ENCODE measurements at regions not wholly inside any gene's neighbourhood (a gene's known extent, or its start where the extent isn't known, plus 50 kb on each side); places are given as distances from the start of the nearest gene placed in this dataset.

DNA sequence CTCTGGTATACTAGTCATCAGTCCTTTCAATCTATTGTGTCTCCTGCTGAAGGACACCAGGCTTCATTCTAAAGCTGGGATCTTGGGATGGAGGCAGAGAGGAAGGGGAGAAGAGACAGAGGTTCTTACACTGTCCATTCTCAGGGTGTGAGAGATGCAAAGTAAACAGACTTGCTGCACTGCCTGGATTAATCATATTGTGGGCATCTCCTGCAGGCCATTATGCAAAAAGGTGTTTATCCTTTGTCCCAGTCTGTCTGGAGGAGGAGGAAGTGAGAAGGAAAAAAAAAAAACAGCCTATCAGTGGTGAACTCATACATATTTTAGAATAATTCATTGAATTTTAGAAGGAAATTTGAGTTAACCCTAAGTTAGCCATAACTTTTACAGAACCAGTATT is 92.9 kb upstream of the TNPO1 start:
- no peak overlapping the region for H3K27ac ChIP-seq (ENCODE audit: low read length, poor library complexity, severe bottlenecking)
- H3K9ac ChIP-seq (ENCODE audit: low read length): no peak overlapping the region
- H3K4me3 ChIP-seq (ENCODE audit: insufficient read depth in 1 of 2, low read depth in 1 of 2, low read length in 2 of 2): no peak overlapping the region
- H2AK5ac ChIP-seq (ENCODE audit: low read length, severe bottlenecking): no peak overlapping the region
- H3K4ac ChIP-seq (ENCODE audit: low read depth in 1 of 2, low read length in 2 of 2): no peak overlapping the region
- no peak overlapping the region for H2BK15ac ChIP-seq (ENCODE audit: low read depth, poor library complexity, severe bottlenecking)
- H2AFZ ChIP-seq (ENCODE audit: low read depth, low read length): no peak overlapping the region
- H2BK5ac ChIP-seq (ENCODE audit: low read depth, low read length, poor library complexity, severe bottlenecking): no peak overlapping the region
- H4K8ac ChIP-seq (ENCODE audit: low read length): no peak overlapping the region
- H3K23ac ChIP-seq (ENCODE audit: low read length in 2 of 2): no peak overlapping the region
- no peak for DNase-seq
- no peak overlapping the region for H3K14ac ChIP-seq (ENCODE audit: low read length in 2 of 2)
- H3K27me3 ChIP-seq (ENCODE audit: control insufficient read depth in 1 of 2, insufficient read depth in 1 of 2, low read length in 2 of 2): peaks cover 0 to 18% of the 10 kb centered on the region in 2 experiments
- H3K9me3 ChIP-seq (ENCODE audit: control insufficient read depth, low read length): no peaks in the 10 kb centered on the region
- H4K91ac ChIP-seq (ENCODE audit: low read length): no peak overlapping the region
- no peak overlapping the region for H3K4me2 ChIP-seq (ENCODE audit: low read length, poor library complexity, severe bottlenecking)
- no peaks in the 10 kb centered on the region for H3K36me3 ChIP-seq (ENCODE audit: control insufficient read depth in 1 of 2, insufficient read depth in 2 of 2, low read depth in 1 of 2, low read length in 2 of 2)
- H2BK12ac ChIP-seq (ENCODE audit: low read length in 2 of 2): no peak overlapping the region
- no peak overlapping the region for H2BK120ac ChIP-seq (ENCODE audit: low read depth, low read length)
- no peaks in the 10 kb centered on the region for H3K4me1 ChIP-seq (ENCODE audit: control insufficient read depth, insufficient read depth, low read depth, low read length)
- no peaks in the 10 kb centered on the region for H3K79me1 ChIP-seq (replicated peaks; ENCODE audit: low read length, poor library complexity, severe bottlenecking)
- no peak overlapping the region for H3K18ac ChIP-seq (ENCODE audit: low read depth in 1 of 2, low read length in 2 of 2)

DNA sequence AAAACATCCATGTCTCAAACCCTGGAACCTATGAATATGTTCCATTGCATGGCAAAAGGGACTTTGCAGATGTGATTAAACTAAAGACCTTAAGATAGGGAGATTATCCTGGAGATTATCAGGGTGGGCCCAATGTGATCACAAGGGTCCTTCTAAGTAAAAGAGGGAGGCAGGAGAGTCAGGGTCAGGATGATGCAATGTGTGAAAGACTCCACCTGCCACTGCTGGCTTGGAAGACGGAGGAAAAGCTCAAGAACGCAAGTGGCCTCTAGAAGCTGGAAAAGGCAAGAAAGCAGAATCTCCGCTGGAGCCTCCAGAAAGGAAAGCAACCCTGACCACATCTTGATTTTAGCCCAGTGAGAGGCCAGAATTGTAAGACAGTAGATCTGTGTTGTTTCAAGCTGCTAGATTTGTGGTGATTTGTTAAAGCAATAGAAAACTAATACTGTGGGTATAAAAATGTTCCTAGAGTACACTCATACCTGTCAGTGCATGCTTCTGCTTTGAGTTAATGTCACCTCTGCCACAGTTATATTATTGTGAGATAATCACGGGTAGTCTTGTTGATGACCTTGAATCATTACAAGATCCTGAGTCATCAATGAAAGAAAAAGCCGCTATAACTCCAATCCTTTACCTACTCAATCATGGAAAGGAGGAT is 93.5 kb upstream of the TNPO1 start:
- Histone ChIP-seq H2AFZ (ENCODE audit: low read depth, low read length) (no peak overlapping the region), H3K36me3 (ENCODE audit: control insufficient read depth in 1 of 2, insufficient read depth in 2 of 2, low read depth in 1 of 2, low read length in 2 of 2) (no peaks in the 10 kb centered on the region), H3K9ac (ENCODE audit: low read length) (no peak overlapping the region), H2AK5ac (ENCODE audit: low read length, severe bottlenecking) (no peak overlapping the region), H3K4me1 (ENCODE audit: control insufficient read depth, insufficient read depth, low read depth, low read length) (no peaks in the 10 kb centered on the region), H2BK120ac (ENCODE audit: low read depth, low read length) (no peak overlapping the region), H3K18ac (ENCODE audit: low read depth in 1 of 2, low read length in 2 of 2) (no peak overlapping the region), H3K27me3 (ENCODE audit: control insufficient read depth in 1 of 2, insufficient read depth in 1 of 2, low read length in 2 of 2) (peaks cover 0 to 18% of the 10 kb centered on the region in 2 experiments), H3K79me1 (replicated peaks; ENCODE audit: low read length, poor library complexity, severe bottlenecking) (no peaks in the 10 kb centered on the region), H3K4me2 (ENCODE audit: low read length, poor library complexity, severe bottlenecking) (no peak overlapping the region), H3K14ac (ENCODE audit: low read length in 2 of 2) (no peak overlapping the region), H4K8ac (ENCODE audit: low read length) (no peak overlapping the region), H3K4me3 (ENCODE audit: insufficient read depth in 1 of 2, low read depth in 1 of 2, low read length in 2 of 2) (no peak overlapping the region), H3K4ac (ENCODE audit: low read depth in 1 of 2, low read length in 2 of 2) (no peak overlapping the region), H2BK5ac (ENCODE audit: low read depth, low read length, poor library complexity, severe bottlenecking) (no peak overlapping the region), H4K91ac (ENCODE audit: low read length) (no peak overlapping the region), H3K9me3 (ENCODE audit: control insufficient read depth, low read length) (no peaks in the 10 kb centered on the region), H3K23ac (ENCODE audit: low read length in 2 of 2) (no peak overlapping the region), H3K27ac (ENCODE audit: low read length, poor library complexity, severe bottlenecking) (no peak overlapping the region), H2BK12ac (ENCODE audit: low read length in 2 of 2) (no peak overlapping the region), H2BK15ac (ENCODE audit: low read depth, poor library complexity, severe bottlenecking) (no peak overlapping the region)
- 90% methylated on average over 3 of the region's 5 CpGs for WGBS
- DNase-seq: no peak

DNA sequence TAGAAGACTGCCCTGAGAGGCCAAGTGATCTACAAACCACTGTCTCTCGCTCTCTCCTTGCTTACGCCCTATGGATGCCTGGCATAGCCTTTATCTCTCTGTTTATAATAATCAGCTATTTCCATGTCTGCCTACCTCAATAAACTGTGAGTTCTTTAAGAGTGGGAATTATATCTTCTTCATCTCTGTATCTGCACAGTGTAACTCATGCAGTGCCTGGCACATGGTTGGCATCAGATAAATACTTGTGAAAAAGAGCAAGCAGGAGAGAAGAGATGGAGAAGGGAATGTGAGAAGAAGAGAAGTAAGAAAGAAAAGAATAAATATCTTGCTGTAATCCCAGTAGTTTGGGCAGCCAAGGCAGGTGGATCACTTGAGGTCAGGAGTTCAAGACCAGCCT is 94.6 kb upstream of the TNPO1 start:
- no peak overlapping the region for H4K91ac ChIP-seq (ENCODE audit: low read length)
- DNase-seq: no peak
- H2BK15ac ChIP-seq (ENCODE audit: low read depth, poor library complexity, severe bottlenecking): no peak overlapping the region
- H3K9ac ChIP-seq (ENCODE audit: low read length): no peak overlapping the region
- no peak overlapping the region for H2AFZ ChIP-seq (ENCODE audit: low read depth, low read length)
- no peak overlapping the region for H2BK12ac ChIP-seq (ENCODE audit: low read length in 2 of 2)
- H3K4me3 ChIP-seq (ENCODE audit: insufficient read depth in 1 of 2, low read depth in 1 of 2, low read length in 2 of 2): no peak overlapping the region
- no peak overlapping the region for H3K4ac ChIP-seq (ENCODE audit: low read depth in 1 of 2, low read length in 2 of 2)
- H3K27me3 ChIP-seq (ENCODE audit: control insufficient read depth in 1 of 2, insufficient read depth in 1 of 2, low read length in 2 of 2): peaks cover 0 to 18% of the 10 kb centered on the region in 2 experiments
- 82% methylated on average over 2 of the region's 2 CpGs for WGBS
- no peak overlapping the region for H3K23ac ChIP-seq (ENCODE audit: low read length in 2 of 2)
- H3K4me1 ChIP-seq (ENCODE audit: control insufficient read depth, insufficient read depth, low read depth, low read length): no peaks in the 10 kb centered on the region
- no peaks in the 10 kb centered on the region for H3K79me1 ChIP-seq (replicated peaks; ENCODE audit: low read length, poor library complexity, severe bottlenecking)
- H3K18ac ChIP-seq (ENCODE audit: low read depth in 1 of 2, low read length in 2 of 2): no peak overlapping the region
- no peak overlapping the region for H2BK5ac ChIP-seq (ENCODE audit: low read depth, low read length, poor library complexity, severe bottlenecking)
- no peak overlapping the region for H4K8ac ChIP-seq (ENCODE audit: low read length)
- no peak overlapping the region for H2BK120ac ChIP-seq (ENCODE audit: low read depth, low read length)
- no peak overlapping the region for H3K27ac ChIP-seq (ENCODE audit: low read length, poor library complexity, severe bottlenecking)
- no peak overlapping the region for H2AK5ac ChIP-seq (ENCODE audit: low read length, severe bottlenecking)
- H3K4me2 ChIP-seq (ENCODE audit: low read length, poor library complexity, severe bottlenecking): no peak overlapping the region
- no peaks in the 10 kb centered on the region for H3K9me3 ChIP-seq (ENCODE audit: control insufficient read depth, low read length)
- H3K14ac ChIP-seq (ENCODE audit: low read length in 2 of 2): no peak overlapping the region
- no peaks in the 10 kb centered on the region for H3K36me3 ChIP-seq (ENCODE audit: control insufficient read depth in 1 of 2, insufficient read depth in 2 of 2, low read depth in 1 of 2, low read length in 2 of 2)

DNA sequence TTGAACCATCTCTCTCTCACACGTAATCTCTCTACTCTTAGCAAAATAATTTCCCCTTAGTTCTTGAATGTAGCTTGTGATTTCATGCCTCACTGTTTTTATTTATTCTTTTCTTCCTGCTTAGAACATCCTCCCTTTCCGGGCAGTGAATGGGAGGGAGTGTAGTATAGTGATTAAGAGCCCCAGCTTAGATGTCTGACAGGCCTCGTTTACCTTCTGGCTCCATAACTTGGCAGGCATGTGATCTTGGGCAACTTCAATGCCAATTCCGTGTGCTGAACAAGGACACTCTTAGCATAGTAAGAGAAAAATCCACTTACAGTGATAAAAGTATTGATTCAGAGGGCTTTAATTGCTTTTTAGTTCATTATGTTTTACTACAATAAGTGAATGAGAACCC is 96.3 kb upstream of the TNPO1 start:
- H3K36me3 ChIP-seq (ENCODE audit: control insufficient read depth in 1 of 2, insufficient read depth in 2 of 2, low read depth in 1 of 2, low read length in 2 of 2): no peaks in the 10 kb centered on the region

More for the DNA sequence above, 96.3 kb upstream of the TNPO1 start:
- peaks cover 0 to 17% of the 10 kb centered on the region in 2 experiments for H3K27me3 ChIP-seq (ENCODE audit: control insufficient read depth in 1 of 2, insufficient read depth in 1 of 2, low read length in 2 of 2)
- no peaks in the 10 kb centered on the region for H3K79me1 ChIP-seq (replicated peaks; ENCODE audit: low read length, poor library complexity, severe bottlenecking)
- H3K9me3 ChIP-seq (ENCODE audit: control insufficient read depth, low read length): no peaks in the 10 kb centered on the region
- H3K4me1 ChIP-seq (ENCODE audit: control insufficient read depth, insufficient read depth, low read depth, low read length): no peaks in the 10 kb centered on the region
- H2BK12ac ChIP-seq (ENCODE audit: low read length in 2 of 2): no peak overlapping the region
- H3K4ac ChIP-seq (ENCODE audit: low read depth in 1 of 2, low read length in 2 of 2): no peak overlapping the region
- H2AFZ ChIP-seq (ENCODE audit: low read depth, low read length): no peak overlapping the region
- no peak overlapping the region for H3K4me2 ChIP-seq (ENCODE audit: low read length, poor library complexity, severe bottlenecking)
- no peak overlapping the region for H3K23ac ChIP-seq (ENCODE audit: low read length in 2 of 2)
- no peak overlapping the region for H2BK15ac ChIP-seq (ENCODE audit: low read depth, poor library complexity, severe bottlenecking)
- no peak overlapping the region for H3K27ac ChIP-seq (ENCODE audit: low read length, poor library complexity, severe bottlenecking)
- no peak overlapping the region for H4K91ac ChIP-seq (ENCODE audit: low read length)
- H3K14ac ChIP-seq (ENCODE audit: low read length in 2 of 2): no peak overlapping the region
- DNase-seq: no peak
- H4K8ac ChIP-seq (ENCODE audit: low read length): no peak overlapping the region
- no peak overlapping the region for H2BK120ac ChIP-seq (ENCODE audit: low read depth, low read length)
- no peak overlapping the region for H3K18ac ChIP-seq (ENCODE audit: low read depth in 1 of 2, low read length in 2 of 2)
- 73% methylated on average over 3 of the region's 4 CpGs for WGBS
- no peak overlapping the region for H3K9ac ChIP-seq (ENCODE audit: low read length)
- H2BK5ac ChIP-seq (ENCODE audit: low read depth, low read length, poor library complexity, severe bottlenecking): no peak overlapping the region
- H3K4me3 ChIP-seq (ENCODE audit: insufficient read depth in 1 of 2, low read depth in 1 of 2, low read length in 2 of 2): no peak overlapping the region
- H2AK5ac ChIP-seq (ENCODE audit: low read length, severe bottlenecking): no peak overlapping the region

Measured in mesenchymal stem cell (in vitro differentiated cells and primary cell).